Epithelial cell of esophagus (primary cell): ENCODE measurements at regions not wholly inside any gene's neighbourhood (a gene's known extent, or its start where the extent isn't known, plus 50 kb on each side); places are given as distances from the start of the nearest gene placed in this dataset.
A peak's percentile ranks its signal among the peaks of the same experiment; 100 is the strongest.

Experiments used
- DNase-seq: peaks from one replicate; pipeline ENCODE4 v3.0.0; 2010; ENCODE audit warnings: low read depth
- H3K4me3 ChIP-seq: 2 replicates; pipeline ENCODE4 v1.5.1; 2011; ENCODE audit warnings: mild to moderate bottlenecking, low read length, control low read depth
- CTCF ChIP-seq: IDR thresholded peaks from 2 replicates; pipeline ENCODE4 v1.5.1; 2011; ENCODE audit warnings: low read depth, mild to moderate bottlenecking, low read length, control low read depth, inconsistent platforms; ENCODE audit not compliant: insufficient read depth; ENCODE audit errors: missing control alignments

- no peak for DNase-seq
- no peak for TF ChIP-seq CTCF
- no peak overlapping the region for H3K4me3 ChIP-seq
Measured at GRCh38 chr12:4119157-4119761, 154.3 kb upstream of the CCND2 start.

- no peak for TF ChIP-seq CTCF
- H3K4me3 ChIP-seq = no peak overlapping the region
- no peak for DNase-seq
Measured at GRCh38 chr12:4118601-4119156, 154.9 kb upstream of the CCND2 start.

- TF ChIP-seq CTCF = no peak
- DNase-seq = peak; percentile 24
- H3K4me3 ChIP-seq = no peak overlapping the region
Measured at GRCh38 chr12:4118017-4118510, 155.5 kb upstream of the CCND2 start.

DNA sequence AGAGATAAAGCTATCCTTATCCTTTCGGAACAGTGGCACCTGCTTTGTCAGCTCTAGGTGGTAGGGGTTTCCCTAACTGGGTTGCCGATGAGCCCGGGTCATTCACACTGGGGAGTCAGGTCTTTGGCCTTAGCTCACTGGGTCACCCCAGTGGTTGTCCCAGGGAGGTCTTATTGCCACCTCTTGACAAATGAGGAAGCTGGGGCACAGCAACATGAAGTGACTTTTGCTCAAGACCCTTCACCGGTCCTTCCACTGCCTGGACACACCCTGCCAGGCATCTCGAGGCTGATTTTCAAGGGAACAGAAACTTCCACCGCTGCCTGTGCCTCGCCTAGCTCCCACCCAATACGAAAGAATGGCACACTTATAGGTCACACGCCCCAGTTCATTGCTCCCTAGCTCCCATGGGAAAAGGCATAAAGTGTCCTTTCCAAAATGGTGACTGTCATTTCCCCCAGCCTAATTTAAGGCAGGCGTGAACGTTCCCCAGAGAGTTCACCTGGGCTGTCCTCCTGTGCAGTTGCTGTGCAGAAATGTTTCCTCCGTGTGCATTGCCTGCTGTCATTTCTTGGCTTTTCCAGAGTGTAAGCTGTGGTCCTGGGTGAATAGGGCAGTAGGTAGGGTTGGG lies 156.1 kb upstream of the CCND2 start:
- no peak for DNase-seq
- no peak overlapping the region for H3K4me3 ChIP-seq
- TF ChIP-seq CTCF = no peak

- TF ChIP-seq CTCF = no peak
- H3K4me3 ChIP-seq = no peak overlapping the region
- peak; percentile 77 for DNase-seq
Measured at GRCh38 chr12:4116251-4117111, 157.1 kb upstream of the CCND2 start.

GRCh38 chr12:4115570-4115969 lies 158.0 kb upstream of the CCND2 start:
- no peak for DNase-seq
- TF ChIP-seq CTCF = no peak
- no peak overlapping the region for H3K4me3 ChIP-seq
